ENCODE measurements at regions not wholly inside any gene's neighbourhood (a gene's known extent, or its start where the extent isn't known, plus 50 kb on each side); places are given as distances from the start of the nearest gene placed in this dataset.

- no peak for TF ChIP-seq CTCF (conservative IDR thresholded peaks at IDR 0.05; ENCODE audit: low read depth, low read length)
- no peak for TF ChIP-seq EZH2phosphoT487 (IDR thresholded peaks at IDR 0.05; ENCODE audit: borderline replicate concordance, low read length)
These were observed 534.2 kb downstream of the NSUN3 start for GRCh38 chr3:94596887-94597566.

Measured in PC-3 (cell line).